Lower leg skin (tissue), 3 donors: ENCODE measurements at regions not wholly inside any gene's neighbourhood (a gene's known extent, or its start where the extent isn't known, plus 50 kb on each side); places are given as distances from the start of the nearest gene placed in this dataset.

Experiments
- CTCF ChIP-seq, 3 donors: fragments of 450-650 bp; IDR thresholded peaks; one replicate each; pipeline ENCODE4 v1.5.1; 2016; ENCODE audit warnings: antibody characterized with exemption in 3 of 3, mild to moderate bottlenecking in 3 of 3, moderate library complexity in 2 of 3
- POLR2A ChIP-seq, 2 donors: fragments of 450-650 bp; IDR thresholded peaks; one replicate each; pipeline ENCODE4 v1.6.1; 2016 to 2017; ENCODE audit warnings: antibody characterized with exemption in 2 of 2, mild to moderate bottlenecking in 1 of 2, moderate library complexity in 1 of 2

GRCh38 chrY:9265551-9265950, 71.7 kb upstream of the TSPY4 start:
- TF ChIP-seq CTCF (IDR thresholded peaks at IDR 0.05) (no peak), POLR2A (IDR thresholded peaks at IDR 0.05) (no peak)
